Astrocyte (in vitro differentiated cells and primary cell): ENCODE measurements at regions not wholly inside any gene's neighbourhood (a gene's known extent, or its start where the extent isn't known, plus 50 kb on each side); places are given as distances from the start of the nearest gene placed in this dataset.

ENCODE experiments used
- EZH2 ChIP-seq: IDR thresholded peaks from 2 replicates; pipeline ENCODE4 v1.6.1; 2012; ENCODE audit warnings: mild to moderate bottlenecking, low read length, inconsistent platforms; ENCODE audit not compliant: insufficient read depth
- TF ChIP-seq, protein P1 (sequence below): IDR thresholded peaks from 2 replicates; pipeline ENCODE4 v1.5.1; 2011; ENCODE audit warnings: low read depth, mild to moderate bottlenecking, inconsistent platforms, low read length, moderate library complexity; ENCODE audit not compliant: insufficient read depth

DNA sequence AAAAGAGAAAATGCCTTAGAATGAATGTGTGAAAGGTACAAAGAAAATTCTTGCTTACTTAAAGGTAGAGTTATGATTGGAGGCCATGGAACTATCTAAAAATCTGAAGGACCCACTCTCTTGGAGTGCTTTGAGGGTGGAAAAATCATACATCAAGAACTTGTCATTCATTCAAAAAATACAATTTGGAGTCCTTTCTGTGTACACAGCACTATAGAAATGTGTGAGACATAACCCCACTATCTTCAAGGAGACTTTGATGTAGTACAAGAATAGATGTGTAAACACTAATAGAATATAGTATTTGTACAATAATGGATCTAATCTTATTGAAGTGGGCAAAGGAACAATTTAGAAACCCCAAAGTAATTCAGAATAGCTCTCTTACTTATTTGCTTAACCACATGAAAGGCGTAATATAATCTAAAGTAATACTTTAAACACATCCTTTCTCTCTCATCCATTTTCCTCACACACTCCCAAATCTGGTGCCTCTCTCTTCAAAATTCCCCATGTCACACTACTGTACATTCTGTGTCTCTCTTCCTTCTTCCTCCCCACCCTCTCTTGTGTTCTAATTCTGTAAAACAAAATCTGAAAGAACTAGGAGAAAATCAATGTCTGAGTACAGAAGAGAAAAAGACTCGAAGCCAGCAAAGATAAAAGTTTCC is 166.7 kb downstream of the DNAJB9 start:
- no peak for TF ChIP-seq EZH2
- TF ChIP-seq, protein P1, sequence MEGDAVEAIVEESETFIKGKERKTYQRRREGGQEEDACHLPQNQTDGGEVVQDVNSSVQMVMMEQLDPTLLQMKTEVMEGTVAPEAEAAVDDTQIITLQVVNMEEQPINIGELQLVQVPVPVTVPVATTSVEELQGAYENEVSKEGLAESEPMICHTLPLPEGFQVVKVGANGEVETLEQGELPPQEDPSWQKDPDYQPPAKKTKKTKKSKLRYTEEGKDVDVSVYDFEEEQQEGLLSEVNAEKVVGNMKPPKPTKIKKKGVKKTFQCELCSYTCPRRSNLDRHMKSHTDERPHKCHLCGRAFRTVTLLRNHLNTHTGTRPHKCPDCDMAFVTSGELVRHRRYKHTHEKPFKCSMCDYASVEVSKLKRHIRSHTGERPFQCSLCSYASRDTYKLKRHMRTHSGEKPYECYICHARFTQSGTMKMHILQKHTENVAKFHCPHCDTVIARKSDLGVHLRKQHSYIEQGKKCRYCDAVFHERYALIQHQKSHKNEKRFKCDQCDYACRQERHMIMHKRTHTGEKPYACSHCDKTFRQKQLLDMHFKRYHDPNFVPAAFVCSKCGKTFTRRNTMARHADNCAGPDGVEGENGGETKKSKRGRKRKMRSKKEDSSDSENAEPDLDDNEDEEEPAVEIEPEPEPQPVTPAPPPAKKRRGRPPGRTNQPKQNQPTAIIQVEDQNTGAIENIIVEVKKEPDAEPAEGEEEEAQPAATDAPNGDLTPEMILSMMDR, result no peak
